Astrocyte (in vitro differentiated cells and primary cell): ENCODE measurements at regions not wholly inside any gene's neighbourhood (a gene's known extent, or its start where the extent isn't known, plus 50 kb on each side); places are given as distances from the start of the nearest gene placed in this dataset.

Source experiments
- EZH2 ChIP-seq: IDR thresholded peaks from 2 replicates; pipeline ENCODE4 v1.6.1; 2012; ENCODE audit warnings: mild to moderate bottlenecking, low read length, inconsistent platforms; ENCODE audit not compliant: insufficient read depth
- TF ChIP-seq, protein P1 (sequence below): IDR thresholded peaks from 2 replicates; pipeline ENCODE4 v1.5.1; 2011; ENCODE audit warnings: low read depth, mild to moderate bottlenecking, inconsistent platforms, low read length, moderate library complexity; ENCODE audit not compliant: insufficient read depth

DNA sequence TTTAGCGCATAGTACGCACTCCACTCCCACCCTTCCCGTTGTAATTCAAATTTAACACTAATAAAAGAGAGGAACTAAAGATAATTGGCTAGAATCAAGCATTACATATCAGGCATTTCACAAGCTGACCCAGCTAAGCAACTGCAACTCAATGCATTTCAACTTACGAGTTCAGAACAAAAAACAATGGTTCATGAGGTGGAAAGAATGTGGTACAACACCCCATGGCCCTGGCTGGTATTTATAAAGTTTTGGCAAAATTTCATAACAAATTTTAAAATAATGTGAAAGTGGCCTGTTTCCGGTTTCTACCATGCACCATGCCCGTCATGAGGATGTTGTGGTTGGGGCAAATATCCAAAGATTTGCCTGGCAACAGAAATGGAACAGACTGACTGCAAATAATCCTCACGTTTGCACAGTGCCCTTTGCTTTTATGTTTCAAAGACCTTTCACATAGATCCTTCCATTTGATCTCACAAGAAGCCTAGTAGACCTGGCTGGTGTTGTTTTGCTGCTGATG lies 455.3 kb upstream of the NR2F2 start:
- no peak for TF ChIP-seq EZH2
- TF ChIP-seq, protein P1, sequence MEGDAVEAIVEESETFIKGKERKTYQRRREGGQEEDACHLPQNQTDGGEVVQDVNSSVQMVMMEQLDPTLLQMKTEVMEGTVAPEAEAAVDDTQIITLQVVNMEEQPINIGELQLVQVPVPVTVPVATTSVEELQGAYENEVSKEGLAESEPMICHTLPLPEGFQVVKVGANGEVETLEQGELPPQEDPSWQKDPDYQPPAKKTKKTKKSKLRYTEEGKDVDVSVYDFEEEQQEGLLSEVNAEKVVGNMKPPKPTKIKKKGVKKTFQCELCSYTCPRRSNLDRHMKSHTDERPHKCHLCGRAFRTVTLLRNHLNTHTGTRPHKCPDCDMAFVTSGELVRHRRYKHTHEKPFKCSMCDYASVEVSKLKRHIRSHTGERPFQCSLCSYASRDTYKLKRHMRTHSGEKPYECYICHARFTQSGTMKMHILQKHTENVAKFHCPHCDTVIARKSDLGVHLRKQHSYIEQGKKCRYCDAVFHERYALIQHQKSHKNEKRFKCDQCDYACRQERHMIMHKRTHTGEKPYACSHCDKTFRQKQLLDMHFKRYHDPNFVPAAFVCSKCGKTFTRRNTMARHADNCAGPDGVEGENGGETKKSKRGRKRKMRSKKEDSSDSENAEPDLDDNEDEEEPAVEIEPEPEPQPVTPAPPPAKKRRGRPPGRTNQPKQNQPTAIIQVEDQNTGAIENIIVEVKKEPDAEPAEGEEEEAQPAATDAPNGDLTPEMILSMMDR, result no peak
